IPS-18c (cell line): ENCODE measurements at regions not wholly inside any gene's neighbourhood (a gene's known extent, or its start where the extent isn't known, plus 50 kb on each side); places are given as distances from the start of the nearest gene placed in this dataset.

Source experiments
- H3K4me3 ChIP-seq: 2 replicates; pipeline ENCODE4 v1.7.0; 2013; ENCODE audit warnings: low read depth, mild to moderate bottlenecking, low read length, moderate library complexity; ENCODE audit not compliant: insufficient read depth
- H3K9me3 ChIP-seq: one replicate; pipeline ENCODE4 v1.6.1; 2013; ENCODE audit warnings: mild to moderate bottlenecking, low read length, moderate library complexity; ENCODE audit not compliant: control insufficient read depth, insufficient read depth

- H3K9me3 ChIP-seq, result no peaks in the 10 kb centered on the region
- H3K4me3 ChIP-seq, result no peak overlapping the region
Observed at GRCh38 chr7:25405736-25406135, 177.4 kb upstream of the NPVF start.

- H3K9me3 ChIP-seq, result no peaks in the 10 kb centered on the region
- H3K4me3 ChIP-seq, result no peak overlapping the region
Observed at GRCh38 chr7:25407053-25407452, 178.8 kb upstream of the NPVF start.

GRCh38 chr7:25408012-25408687, 179.9 kb upstream of the NPVF start:
- Histone ChIP-seq H3K9me3 (no peaks in the 10 kb centered on the region), H3K4me3 (no peak overlapping the region)

GRCh38 chr7:25408876-25409275, 180.6 kb upstream of the NPVF start:
- no peaks in the 10 kb centered on the region for H3K9me3 ChIP-seq

GRCh38 chr7:25409897-25410636, 181.8 kb upstream of the NPVF start:
- Histone ChIP-seq H3K9me3 (no peaks in the 10 kb centered on the region), H3K4me3 (no peak overlapping the region)

More at GRCh38 chr7:25408876-25409275, 180.6 kb upstream of the NPVF start:
- no peak overlapping the region for H3K4me3 ChIP-seq

DNA sequence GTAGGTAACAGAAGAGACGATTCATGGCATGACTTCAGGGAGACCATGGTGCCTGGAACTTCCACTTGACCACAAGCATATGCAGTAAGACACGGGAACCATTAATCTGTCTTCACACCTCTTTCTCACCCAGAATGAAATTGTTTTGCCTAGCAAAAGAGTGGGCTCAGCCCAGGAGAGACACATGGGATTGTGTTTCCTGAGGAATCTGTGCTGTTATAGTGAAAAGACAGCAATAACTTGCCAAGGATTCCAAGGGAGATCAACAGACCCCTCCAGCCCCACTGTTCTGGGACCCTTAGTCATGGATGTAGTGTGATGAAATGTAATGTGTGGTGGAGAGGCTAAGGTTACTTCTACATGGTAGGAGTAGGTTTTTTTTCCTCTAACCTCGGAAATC, 192.5 kb upstream of the NPVF start:
- Histone ChIP-seq H3K9me3 (no peaks in the 10 kb centered on the region), H3K4me3 (no peak overlapping the region)

- no peak overlapping the region for H3K4me3 ChIP-seq
- H3K9me3 ChIP-seq, result no peaks in the 10 kb centered on the region
Observed at GRCh38 chr7:25424113-25424512, 195.8 kb upstream of the NPVF start.

GRCh38 chr7:25424855-25425254, 196.6 kb upstream of the NPVF start:
- Histone ChIP-seq H3K9me3 (no peaks in the 10 kb centered on the region), H3K4me3 (no peak overlapping the region)

- Histone ChIP-seq H3K9me3 (no peaks in the 10 kb centered on the region), H3K4me3 (no peak overlapping the region)
Observed at GRCh38 chr7:25427721-25428120, 199.4 kb upstream of the NPVF start.

GRCh38 chr7:25429731-25430130, 201.4 kb upstream of the NPVF start:
- H3K9me3 ChIP-seq, result no peaks in the 10 kb centered on the region
- no peak overlapping the region for H3K4me3 ChIP-seq

GRCh38 chr7:25430200-25430931, 202.1 kb upstream of the NPVF start:
- no peak overlapping the region for H3K4me3 ChIP-seq
- no peaks in the 10 kb centered on the region for H3K9me3 ChIP-seq

DNA sequence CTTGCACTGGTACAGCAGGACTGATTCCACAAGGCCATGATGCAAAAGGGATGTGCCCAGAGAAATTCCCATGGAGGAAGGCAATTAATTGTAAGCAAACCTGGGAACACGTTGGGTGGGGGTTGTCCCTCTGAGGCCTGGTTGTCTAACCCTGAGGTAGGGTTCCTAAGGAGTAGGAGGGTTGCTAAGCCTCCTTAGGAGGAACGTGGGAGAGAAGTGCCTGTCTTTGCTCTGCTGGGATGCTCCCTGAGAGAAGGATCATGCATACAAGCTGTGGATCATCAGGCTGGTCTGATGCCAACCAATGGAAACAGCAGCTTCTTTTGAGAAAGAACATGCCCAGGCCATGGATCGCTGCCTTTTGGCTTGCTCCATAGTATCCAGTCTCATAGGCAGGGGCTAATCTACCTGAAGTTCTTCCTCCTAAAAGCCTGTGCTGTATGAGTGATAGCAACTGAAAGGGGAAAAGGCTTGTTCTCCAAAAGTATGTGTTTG, 203.7 kb upstream of the NPVF start:
- Histone ChIP-seq H3K4me3 (no peak overlapping the region), H3K9me3 (no peaks in the 10 kb centered on the region)

GRCh38 chr7:25432807-25433206, 204.5 kb upstream of the NPVF start:
- Histone ChIP-seq H3K9me3 (no peaks in the 10 kb centered on the region), H3K4me3 (no peak overlapping the region)

GRCh38 chr7:25436413-25436812, 208.1 kb upstream of the NPVF start:
- Histone ChIP-seq H3K9me3 (peaks cover 2% of the 10 kb centered on the region), H3K4me3 (no peak overlapping the region)

DNA sequence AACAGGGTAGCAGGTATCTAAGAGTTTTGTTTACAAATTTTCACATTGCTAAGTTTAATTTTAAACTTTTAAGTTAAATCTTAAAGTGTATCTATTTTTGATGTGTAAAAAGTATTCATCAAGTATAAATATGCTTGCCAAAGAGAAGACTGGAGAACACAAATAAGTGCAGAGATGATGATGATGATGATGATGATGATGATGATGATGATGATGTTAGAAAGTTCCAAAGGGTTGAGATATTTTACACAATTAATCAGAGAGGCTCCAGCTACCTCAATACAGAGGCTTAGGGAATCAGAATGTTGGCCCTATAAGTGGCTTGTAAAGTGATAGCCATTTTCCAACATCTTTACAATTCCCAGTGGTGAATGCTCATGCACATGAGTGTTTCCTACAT, 209.0 kb upstream of the NPVF start:
- peaks cover 2% of the 10 kb centered on the region for H3K9me3 ChIP-seq
- H3K4me3 ChIP-seq, result no peak overlapping the region

GRCh38 chr7:25444991-25445390, 216.7 kb upstream of the NPVF start:
- Histone ChIP-seq H3K9me3 (peaks cover 2% of the 10 kb centered on the region), H3K4me3 (no peak overlapping the region)

DNA sequence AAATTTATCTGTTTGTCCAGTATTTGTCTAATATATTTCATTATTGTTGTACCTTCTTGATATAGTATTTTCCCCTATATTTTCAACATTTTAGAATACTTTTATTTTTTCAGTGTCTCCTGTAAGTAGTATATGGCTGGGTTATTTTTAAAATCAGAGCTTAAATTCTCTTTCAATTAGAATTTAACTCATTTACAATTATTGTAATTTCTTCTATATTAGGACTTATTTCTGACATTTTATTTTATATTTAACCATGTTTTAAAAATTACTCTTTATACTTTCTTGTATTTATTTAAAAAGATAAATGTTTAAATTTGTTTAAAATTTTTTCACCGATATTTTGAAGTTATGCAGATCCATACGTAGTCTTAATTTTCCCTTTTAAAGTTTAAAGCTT, 220.0 kb upstream of the NPVF start:
- no peak overlapping the region for H3K4me3 ChIP-seq
- no peaks in the 10 kb centered on the region for H3K9me3 ChIP-seq

- Histone ChIP-seq H3K4me3 (no peak overlapping the region), H3K9me3 (no peaks in the 10 kb centered on the region)
Observed at GRCh38 chr7:25454020-25454419, 225.7 kb upstream of the NPVF start.
